ENCODE measurements at regions not wholly inside any gene's neighbourhood (a gene's known extent, or its start where the extent isn't known, plus 50 kb on each side); places are given as distances from the start of the nearest gene placed in this dataset.
"Not testable (repeated sequence)": the region's sequence is repeated elsewhere in the genome, so short reads cannot be mapped to it uniquely, and the experiment has no call there.

GRCh38 chr1:149244621-149245020 lies 141.3 kb upstream of the NBPF9 start:
- H3K4me3 ChIP-seq; H3K27ac ChIP-seq; H3K36me3 ChIP-seq; H3K4me1 ChIP-seq; H3K9me3 ChIP-seq; DNase-seq (ENCODE audit: low spot score in 2 of 2); H3K27me3 ChIP-seq: not testable (repeated sequence)
- WGBS: 67% methylated on average over 2 of the region's 3 CpGs

DNA sequence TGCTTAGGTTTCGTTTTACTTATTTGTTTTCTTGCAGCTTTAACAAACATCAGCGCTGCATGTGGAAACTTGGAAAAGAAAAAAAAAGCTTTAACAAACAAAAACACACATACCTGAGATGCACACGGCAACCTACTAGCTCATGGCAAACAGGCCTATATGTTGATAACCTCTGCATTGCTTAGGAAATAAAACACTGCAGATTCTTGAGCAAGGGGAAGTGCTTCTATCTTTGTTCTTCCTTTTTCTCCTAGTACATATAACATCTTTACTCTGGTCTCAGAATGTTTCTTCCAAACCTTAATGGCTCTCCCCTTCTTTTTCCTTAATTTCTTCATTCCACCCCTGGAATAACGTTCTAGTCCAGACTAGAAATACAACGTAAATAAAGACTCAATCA lies 142.9 kb upstream of the NBPF9 start:
- H3K27ac ChIP-seq; H3K9me3 ChIP-seq; DNase-seq (ENCODE audit: low spot score in 2 of 2); H3K4me1 ChIP-seq; H3K4me3 ChIP-seq; H3K36me3 ChIP-seq; H3K27me3 ChIP-seq: not testable (repeated sequence)
- WGBS: no CpG with 5 or more reads among the region's 5 CpGs

DNA sequence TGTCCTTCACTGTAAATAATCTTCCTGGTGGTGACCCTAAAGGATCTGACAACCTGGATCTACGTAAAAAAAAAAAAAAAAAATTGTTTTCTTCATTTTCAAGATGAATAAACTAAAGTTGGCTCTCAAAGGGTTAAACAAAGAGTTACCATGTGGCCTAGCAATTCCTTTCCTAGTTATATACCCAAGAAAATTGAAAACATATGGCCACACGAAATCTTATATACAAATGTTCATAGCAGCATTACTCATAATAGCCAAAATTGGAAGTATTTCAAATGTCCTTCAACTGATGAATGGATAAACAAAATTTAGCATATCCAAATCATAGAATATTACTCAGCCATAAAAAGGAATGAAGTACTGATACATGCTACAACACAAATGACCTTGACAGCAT lies 145.3 kb upstream of the NBPF9 start:
- H3K27me3 ChIP-seq; H3K9me3 ChIP-seq; H3K4me3 ChIP-seq; H3K27ac ChIP-seq; DNase-seq (ENCODE audit: low spot score in 2 of 2); H3K4me1 ChIP-seq; H3K36me3 ChIP-seq: not testable (repeated sequence)
- 100% methylated on average over 1 of the region's 2 CpGs for WGBS

DNA sequence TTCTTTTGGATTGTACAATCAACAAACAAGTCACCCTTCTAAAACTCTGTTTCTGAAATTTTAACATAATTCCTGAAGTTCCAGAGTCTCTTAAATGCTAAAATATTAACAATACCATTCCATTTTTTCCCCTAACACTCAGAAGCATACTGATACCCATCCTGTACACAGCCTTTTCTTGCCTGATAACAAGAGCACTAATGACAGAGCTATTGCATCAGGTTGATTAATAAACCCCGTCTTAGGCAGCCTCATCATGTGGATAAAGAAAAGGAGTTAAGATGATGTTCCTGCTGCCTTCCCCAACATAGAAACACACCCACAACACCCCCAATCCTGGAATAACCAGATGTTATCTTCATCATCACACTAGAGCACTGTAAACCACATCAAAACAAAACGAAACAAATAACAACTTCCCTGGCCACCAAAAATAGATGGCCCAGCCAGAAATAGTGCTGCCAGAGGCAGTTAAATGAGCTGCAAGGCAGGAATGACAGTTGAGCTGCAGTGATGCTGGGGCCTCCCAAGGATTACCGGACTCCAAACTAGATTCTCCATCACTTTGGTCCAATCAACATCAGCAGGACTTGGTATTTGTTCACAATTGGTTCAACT lies 146.6 kb upstream of the NBPF9 start:
- not testable (repeated sequence) for DNase-seq (ENCODE audit: low spot score in 2 of 2); H3K27ac ChIP-seq; H3K4me1 ChIP-seq; H3K9me3 ChIP-seq; H3K27me3 ChIP-seq; H3K4me3 ChIP-seq; H3K36me3 ChIP-seq
- WGBS: no CpG with 5 or more reads among the region's 3 CpGs

DNA sequence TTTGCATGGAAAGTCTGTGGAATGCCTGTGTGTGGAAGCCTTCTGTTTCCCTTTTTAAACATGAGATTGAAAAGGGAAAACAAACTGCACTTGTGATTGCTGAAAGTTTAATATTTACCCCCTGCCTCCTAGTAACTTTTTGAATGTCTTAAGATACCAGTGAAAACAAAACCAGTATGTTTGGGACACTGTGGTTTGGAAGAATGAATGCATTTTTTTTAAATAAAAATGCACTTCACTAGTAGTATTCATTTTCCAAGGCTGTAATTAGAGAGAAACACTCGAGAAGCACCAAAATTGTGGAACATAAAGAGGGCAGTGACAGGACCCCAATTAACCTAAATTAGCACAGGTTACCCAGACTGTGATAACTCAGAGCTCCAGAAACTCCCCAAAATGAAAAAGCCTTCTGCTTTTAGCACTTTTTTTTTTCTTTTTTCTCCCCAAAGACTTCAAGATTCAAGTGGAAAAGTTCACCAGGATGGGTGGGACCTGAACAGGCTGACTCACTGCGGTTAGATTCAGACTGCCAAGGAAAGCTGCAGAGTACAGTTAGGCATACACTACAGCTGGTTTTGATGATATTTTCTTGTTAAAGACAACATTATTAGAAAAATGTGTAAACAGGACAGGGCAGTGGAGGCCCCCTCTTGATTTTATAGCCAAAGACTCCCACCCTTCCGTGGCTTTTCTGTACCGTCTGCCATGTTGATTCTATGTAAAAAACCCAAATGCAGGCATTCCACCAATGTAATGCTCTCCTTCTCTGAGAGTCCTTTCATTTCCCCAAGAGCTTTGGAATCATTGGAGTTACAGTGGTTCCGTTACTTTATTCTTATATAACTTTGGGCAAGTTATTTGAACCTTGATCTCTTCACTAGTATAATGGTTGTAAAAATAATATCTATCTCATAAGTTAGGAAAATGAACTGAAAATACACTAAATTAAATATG lies 151.8 kb upstream of the NBPF9 start:
- H3K4me1 ChIP-seq; H3K36me3 ChIP-seq; H3K27me3 ChIP-seq; H3K9me3 ChIP-seq; H3K27ac ChIP-seq; DNase-seq (ENCODE audit: low spot score in 2 of 2); H3K4me3 ChIP-seq: not testable (repeated sequence)
- WGBS: 20% methylated on average over 1 of the region's 5 CpGs

GRCh38 chr1:149260284-149260683 lies 156.9 kb upstream of the NBPF9 start:
- not testable (repeated sequence) for H3K27me3 ChIP-seq; H3K4me1 ChIP-seq; H3K4me3 ChIP-seq; H3K36me3 ChIP-seq; H3K9me3 ChIP-seq; H3K27ac ChIP-seq; DNase-seq (ENCODE audit: low spot score in 2 of 2)
- WGBS: 38% methylated on average over 1 of the region's 1 CpG

GRCh38 chr1:149260736-149261340 lies 157.5 kb upstream of the NBPF9 start:
- not testable (repeated sequence) for H3K27ac ChIP-seq; H3K9me3 ChIP-seq; H3K4me1 ChIP-seq; H3K4me3 ChIP-seq; H3K36me3 ChIP-seq; DNase-seq (ENCODE audit: low spot score in 2 of 2); H3K27me3 ChIP-seq
- 67% methylated on average over 1 of the region's 5 CpGs for WGBS

GRCh38 chr1:149267287-149267686 lies 163.9 kb upstream of the NBPF9 start:
- not testable (repeated sequence) for H3K27ac ChIP-seq; H3K4me1 ChIP-seq; H3K9me3 ChIP-seq; H3K4me3 ChIP-seq; DNase-seq (ENCODE audit: low spot score in 2 of 2); H3K27me3 ChIP-seq; H3K36me3 ChIP-seq
- WGBS: no CpG with 5 or more reads among the region's 3 CpGs

- not testable (repeated sequence) for H3K4me3 ChIP-seq; H3K27me3 ChIP-seq; H3K36me3 ChIP-seq; H3K4me1 ChIP-seq; H3K9me3 ChIP-seq; DNase-seq (ENCODE audit: low spot score in 2 of 2); H3K27ac ChIP-seq
- no CpG with 5 or more reads among the region's 6 CpGs for WGBS
Observed at GRCh38 chr1:149269001-149269702, 165.8 kb upstream of the NBPF9 start.

DNA sequence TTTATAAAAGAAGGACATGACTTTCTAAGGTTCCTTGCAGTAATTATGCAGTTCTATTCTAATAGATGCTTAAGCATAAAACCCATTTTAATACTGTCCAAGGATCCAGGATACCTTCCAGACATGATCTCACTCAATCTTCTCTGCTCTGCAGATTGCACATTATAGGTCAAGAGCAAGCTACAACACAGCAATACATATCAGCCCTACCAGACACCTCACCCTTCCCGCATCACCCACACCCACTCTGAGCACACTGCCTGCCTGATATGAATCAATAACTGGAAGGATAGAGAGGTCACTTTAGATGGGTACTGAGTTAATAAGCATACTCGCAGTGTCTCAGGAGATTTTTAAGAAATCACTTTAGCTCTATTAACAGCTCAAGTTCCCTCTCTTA lies 166.5 kb upstream of the NBPF9 start:
- no CpG with 5 or more reads among the region's 2 CpGs for WGBS
- H3K36me3 ChIP-seq; H3K9me3 ChIP-seq; H3K27ac ChIP-seq; H3K27me3 ChIP-seq; DNase-seq (ENCODE audit: low spot score in 2 of 2); H3K4me3 ChIP-seq; H3K4me1 ChIP-seq: not testable (repeated sequence)

- not testable (repeated sequence) for H3K9me3 ChIP-seq; H3K4me1 ChIP-seq; H3K27ac ChIP-seq; H3K36me3 ChIP-seq; H3K4me3 ChIP-seq; H3K27me3 ChIP-seq; DNase-seq (ENCODE audit: low spot score in 2 of 2)
- WGBS: 73% methylated on average over 2 of the region's 5 CpGs
Observed at GRCh38 chr1:149274493-149274892, 171.1 kb upstream of the NBPF9 start.

DNA sequence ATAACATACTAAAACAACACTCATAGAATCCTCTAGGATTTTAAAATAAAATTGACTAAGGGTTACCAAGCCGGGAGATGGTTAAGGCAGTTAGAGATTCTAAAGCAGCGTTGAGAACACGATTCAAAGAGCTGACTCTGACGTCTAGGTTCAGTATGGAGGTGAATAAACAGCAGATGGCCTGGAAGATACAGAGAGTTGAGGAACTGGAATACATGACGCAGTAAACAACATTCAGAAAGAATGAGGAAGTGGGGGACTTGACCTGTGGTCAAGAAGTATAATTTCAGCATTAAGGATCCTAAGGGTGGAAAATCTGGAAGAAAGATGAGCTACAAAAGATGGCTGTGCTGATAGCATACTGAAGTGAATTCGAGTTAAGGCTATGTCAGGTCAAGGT lies 172.5 kb upstream of the NBPF9 start:
- H3K9me3 ChIP-seq; H3K4me3 ChIP-seq; H3K27ac ChIP-seq; H3K36me3 ChIP-seq; DNase-seq (ENCODE audit: low spot score in 2 of 2); H3K27me3 ChIP-seq; H3K4me1 ChIP-seq: not testable (repeated sequence)
- no CpG with 5 or more reads among the region's 6 CpGs for WGBS

GRCh38 chr1:149276496-149276895 lies 173.1 kb upstream of the NBPF9 start:
- not testable (repeated sequence) for H3K27me3 ChIP-seq; DNase-seq (ENCODE audit: low spot score in 2 of 2); H3K9me3 ChIP-seq; H3K36me3 ChIP-seq; H3K27ac ChIP-seq; H3K4me3 ChIP-seq; H3K4me1 ChIP-seq
- WGBS: no CpG with 5 or more reads among the region's 5 CpGs

- WGBS: no CpG with 5 or more reads among the region's 2 CpGs
- not testable (repeated sequence) for DNase-seq (ENCODE audit: low spot score in 2 of 2); H3K4me3 ChIP-seq; H3K27ac ChIP-seq; H3K27me3 ChIP-seq; H3K36me3 ChIP-seq; H3K9me3 ChIP-seq; H3K4me1 ChIP-seq
Observed at GRCh38 chr1:149278156-149278555, 174.8 kb upstream of the NBPF9 start.

All from suprapubic skin (tissue), 4 donors.